ENCODE measurements at regions not wholly inside any gene's neighbourhood (a gene's known extent, or its start where the extent isn't known, plus 50 kb on each side); places are given as distances from the start of the nearest gene placed in this dataset.

DNA sequence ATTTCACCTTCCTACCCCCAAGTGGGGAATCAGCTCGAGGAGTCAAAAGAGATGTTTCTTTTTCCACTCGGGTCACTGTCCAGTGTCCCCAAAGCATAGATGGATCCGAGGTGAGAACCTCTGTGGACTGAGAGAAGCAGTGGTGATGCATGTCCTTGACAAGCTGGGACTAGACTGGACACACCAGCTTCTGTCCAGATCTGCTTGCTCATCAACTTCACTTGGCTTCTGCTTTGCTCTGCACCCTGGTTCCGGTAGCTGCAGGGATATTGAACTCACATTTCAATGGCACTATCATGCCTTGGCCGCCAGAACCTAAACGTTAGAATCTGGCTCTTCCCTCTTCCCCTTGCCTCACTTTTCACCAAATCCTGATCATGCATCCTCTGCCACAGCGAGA is 50.3 kb upstream of the CXCL12 start:
- DNase-seq = no peak

DNA sequence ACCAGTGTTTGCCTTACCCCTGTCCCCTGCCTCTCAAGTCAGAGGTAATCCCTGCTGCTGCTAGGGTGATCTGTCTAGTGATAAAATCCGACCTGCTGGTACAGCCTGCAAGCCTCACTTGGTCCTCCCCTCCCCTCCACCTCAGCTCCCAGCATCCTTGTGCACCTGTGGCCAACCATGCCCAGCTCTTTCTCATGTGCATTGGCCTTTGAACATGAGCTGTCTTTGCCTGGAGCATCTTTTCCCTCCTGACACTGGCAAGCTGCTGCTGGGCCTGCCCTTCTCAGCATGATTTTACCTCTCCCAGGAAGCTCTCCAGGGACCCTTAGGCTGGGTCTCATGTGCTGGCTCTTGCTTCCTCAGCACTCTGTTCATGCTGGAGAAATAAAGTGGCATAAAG is 51.3 kb upstream of the CXCL12 start:
- no peak for DNase-seq

DNA sequence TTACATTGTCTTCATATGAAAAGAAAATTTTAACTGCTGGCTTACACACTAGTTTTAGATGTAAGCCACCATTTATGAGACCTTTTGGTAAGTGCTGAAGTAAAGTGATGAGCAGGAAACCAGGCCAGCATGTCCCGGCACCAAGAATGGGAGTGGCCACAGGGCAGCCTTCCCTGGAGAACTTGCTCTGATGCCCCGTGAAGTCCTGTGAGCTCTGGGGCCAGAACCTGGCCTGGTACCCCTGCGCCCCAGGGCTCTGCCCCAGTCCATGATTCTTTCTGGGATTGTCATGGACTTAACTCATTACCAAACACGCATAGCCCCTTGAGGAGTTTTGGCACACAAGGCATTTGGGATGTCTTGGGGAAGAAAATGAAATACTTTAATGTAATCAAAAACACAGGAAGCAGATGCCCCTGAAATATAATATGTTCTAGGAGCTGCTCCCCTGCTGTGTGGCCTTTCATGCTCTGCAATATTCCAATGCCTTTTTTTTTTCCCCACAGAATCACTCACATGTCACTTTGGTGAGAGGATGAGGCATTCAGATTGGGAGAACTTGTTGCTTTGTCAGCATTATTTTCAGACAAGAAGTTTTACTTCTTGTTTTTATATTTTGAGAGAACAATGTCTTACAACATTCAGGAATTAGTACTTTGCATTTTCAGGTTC is 53.1 kb upstream of the CXCL12 start:
- peak; percentile 26 for DNase-seq

- DNase-seq = no peak
These were observed 54.5 kb upstream of the CXCL12 start for GRCh38 chr10:44439239-44439957.

DNA sequence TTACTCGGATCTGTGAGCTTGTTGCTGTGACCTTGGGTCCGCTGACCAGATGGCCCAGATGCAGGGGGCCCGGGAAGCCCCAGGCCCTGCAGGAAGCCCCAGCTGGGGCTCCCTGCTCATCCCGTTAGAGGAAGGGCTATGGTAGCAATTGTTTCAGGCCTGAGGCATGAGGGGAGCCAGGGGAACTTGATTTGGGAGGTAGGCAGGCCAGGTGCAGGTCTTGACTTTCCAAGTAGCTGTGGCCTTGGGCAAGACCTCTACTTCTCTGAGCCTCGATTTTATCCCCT is 55.0 kb upstream of the CXCL12 start:
- DNase-seq = no peak

DNA sequence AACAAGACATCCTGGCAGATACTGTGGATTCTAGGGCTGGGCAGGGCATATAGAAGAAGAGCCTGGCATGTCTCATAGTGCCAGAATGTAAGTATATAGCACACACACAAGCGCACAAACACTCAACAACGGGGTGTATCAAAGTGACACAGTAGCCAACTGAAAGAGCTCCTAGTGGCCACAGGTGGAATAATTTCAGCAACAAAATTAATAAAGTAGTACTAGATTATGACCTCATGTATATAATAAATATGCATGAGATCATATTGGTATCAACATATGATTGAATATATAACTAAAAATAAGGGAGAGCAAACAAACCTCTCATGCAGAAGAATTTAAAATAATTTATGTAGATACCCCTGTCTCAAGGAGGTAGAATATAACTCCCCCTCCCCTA is 72.4 kb upstream of the CXCL12 start:
- no peak for DNase-seq

DNA sequence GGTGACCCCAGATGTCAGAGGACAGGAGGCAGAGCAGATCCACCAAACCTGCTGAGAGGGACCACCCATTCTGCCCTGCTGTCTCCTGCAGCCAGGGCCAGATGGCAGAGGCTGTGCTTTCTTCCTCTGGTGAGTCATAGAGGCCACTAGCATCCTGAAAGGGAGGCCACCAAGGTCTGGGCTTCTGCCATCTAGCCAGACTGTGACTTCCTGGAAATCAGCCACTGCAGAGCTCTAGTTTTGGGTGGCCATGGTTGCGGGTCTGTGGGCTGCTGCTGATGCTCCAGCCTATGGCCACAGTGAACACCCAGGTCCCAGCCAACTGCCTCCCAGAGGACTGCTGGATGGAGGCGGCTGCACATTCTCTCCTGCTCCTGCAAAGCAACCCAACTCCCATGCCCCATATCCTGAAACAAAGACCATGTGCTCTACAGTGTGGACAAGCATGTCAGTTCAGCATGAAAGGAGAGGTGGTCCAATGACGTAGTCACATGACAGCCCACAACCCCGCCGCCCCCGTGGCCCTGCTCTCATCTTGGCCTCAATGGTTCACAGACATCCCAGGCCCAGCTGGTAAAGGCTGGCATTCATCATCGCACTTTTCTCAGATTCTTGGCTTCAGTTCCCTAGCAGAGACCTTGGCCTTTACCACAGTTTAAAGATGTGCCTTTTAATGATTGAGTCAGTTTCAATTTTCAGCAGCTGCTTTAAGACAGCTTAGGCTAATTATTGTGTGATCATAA is 73.9 kb upstream of the CXCL12 start:
- no peak for DNase-seq

DNA sequence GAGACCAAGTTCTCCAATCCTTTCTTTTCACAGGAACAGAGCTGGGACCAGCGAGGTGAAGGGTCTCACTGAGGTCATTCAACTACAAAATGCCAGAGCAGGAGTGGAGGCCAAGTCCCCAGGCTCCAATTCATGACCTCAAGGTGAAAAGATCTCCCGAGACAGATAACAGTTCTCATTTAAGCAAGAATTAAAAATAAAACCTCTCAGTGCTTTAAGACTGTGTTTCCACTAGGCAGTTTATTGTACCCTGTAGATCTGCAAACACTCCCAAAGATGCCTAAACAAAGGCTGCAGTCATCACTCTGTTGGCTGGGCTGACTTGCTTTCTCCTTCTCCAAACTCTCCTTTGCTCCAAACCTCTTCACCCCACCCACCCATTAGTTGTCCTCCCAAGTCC is 74.8 kb upstream of the CXCL12 start:
- no peak for DNase-seq

GRCh38 chr10:44460416-44460815 is 75.5 kb upstream of the CXCL12 start:
- peak; percentile 50 for DNase-seq

DNA sequence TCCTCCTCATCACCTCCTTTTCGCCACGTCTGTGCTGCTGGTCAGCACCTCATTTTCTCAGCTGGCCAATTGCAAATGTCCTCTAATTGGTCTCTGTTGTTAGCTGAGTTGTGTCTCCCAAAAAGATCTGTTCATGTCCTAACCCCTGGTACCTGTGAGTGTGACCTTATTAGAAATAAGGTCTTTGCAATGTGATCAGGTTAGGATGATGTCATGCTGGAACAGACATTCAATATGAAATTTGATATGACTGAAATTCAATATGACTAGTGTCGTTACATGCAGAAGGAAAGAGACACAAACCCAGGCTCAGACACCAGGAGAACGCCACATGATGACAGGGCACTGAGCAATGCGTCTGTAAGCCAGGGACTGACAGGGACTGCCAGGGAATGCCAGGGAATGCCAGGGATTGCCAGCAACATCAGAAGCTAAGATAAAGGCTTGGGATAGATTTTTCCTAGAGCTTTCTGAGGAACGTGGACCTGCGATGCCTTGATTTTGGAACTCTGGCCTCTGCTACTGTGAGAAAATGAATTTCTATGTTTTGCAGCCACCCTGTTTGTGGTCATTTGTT is 77.5 kb upstream of the CXCL12 start:
- DNase-seq = no peak

DNA sequence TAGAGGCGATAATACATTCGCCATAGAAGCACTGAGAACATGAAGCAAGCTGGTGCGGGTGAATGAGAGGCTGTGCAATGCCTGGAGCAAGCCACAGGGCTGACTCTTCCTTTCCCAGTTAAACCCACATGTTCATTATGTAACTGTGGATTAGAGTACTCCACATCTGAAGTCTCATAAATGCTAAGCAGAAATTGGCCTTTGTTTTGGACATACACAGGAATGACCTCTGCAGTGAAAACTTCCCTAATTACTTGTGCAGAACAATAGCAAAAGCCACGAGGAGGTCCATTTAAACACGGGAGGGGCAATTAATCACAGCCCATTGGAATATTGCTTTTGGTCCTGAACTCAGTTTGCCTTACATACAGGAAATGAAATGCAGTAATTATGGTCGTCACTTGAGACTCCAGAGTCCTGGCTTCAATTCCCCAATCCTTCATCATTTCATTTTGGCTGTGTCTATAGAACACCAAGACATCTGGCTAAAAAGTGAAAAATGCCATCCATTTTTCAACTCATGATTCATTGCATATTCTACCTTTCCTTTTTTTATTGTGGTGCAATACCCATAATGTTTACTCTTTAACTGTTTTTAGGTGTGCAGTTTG is 78.7 kb upstream of the CXCL12 start:
- peak; percentile 69 for DNase-seq

- DNase-seq = no peak
These were observed 79.6 kb upstream of the CXCL12 start for GRCh38 chr10:44464503-44464902.

DNA sequence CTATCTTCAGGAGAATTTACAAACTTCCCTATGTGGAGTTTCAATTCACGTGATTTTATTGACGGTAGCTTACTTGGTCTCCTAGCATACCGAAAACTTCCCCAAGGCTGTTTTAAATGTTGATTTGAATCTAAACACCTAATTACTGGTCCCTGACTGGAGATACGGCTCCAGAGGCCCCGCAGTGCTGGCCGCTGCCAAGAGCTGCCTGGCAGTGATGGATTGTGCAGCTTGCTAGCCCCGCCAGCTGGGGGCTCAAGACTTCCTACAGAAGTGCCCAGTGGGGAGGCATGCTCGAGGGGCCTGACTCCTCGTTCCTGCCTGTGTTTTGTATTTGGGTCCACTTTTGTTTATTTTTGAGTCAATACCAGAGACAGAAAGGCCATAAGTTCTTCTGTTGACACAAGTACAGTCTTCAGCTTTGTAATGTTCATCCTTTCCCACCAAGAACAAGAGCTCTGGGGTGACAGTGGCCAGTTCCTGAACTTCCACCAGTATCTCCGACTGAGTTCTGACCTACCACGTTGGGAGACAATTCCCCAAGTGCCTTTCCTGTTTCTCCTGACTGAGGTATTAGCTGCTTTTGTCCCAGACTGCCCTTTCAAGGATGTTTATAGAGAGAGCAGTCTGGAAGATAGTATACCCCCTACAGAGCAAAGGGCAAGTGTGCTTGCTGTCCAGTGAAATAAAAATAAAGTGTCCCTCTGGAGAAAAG is 80.7 kb upstream of the CXCL12 start:
- no peak for DNase-seq

DNA sequence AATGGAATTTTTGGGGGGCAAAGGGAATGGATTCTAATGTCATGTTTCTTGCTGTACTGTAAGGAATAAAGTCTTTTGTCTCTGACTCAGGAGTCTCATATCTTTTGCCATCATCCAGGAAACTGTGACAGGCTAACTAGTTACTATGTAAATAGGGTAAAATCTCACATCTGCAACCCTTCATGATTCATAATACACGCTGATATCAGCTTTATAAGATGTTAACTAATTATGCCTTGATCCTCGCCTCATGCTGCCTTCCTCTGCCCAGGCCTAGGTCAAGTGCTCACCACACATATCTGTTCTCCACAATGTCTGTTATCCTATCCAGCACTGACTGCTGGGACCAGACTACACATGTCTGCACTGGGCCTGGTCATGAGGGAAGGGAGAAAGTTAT is 81.3 kb upstream of the CXCL12 start:
- peak; percentile 60 for DNase-seq

DNA sequence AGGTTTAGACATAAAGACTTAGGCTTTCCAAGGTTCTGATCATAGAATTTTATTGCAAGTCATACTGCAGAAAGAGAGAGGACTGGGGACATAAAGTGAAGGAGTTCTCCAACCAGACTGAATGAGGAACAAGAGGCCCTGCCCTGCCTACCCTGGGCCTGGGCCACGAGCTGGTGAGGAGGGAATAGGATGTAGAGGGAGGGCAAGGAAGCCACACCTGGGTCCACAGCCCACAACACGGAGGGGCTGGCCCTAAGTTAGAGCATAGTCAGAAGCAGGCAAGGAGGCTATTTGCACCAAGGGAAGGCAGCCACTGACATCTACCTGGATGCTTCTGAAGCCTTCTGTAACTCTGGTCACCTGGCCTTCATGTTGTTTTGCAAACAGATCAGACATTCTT is 82.2 kb upstream of the CXCL12 start:
- no peak for DNase-seq

DNA sequence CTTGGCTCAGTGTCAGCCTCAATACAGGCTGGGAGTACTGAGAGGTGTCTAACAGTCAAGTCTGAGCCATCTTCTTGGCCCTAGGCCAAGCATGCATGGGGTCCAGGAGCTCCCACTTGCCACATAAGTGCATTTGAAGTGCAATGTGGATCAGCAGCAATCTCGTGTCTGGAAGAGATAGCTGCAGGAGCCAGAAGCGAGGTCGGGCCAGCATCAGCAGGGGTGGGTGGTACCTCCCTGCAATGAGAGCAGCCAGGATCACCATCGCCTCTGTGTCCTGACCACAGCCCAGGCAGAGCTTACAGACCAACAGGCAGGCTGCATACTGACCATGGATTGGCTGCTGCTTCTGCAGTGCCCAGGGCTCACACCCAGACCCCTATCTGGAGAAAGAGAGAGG is 83.0 kb upstream of the CXCL12 start:
- DNase-seq = no peak

DNA sequence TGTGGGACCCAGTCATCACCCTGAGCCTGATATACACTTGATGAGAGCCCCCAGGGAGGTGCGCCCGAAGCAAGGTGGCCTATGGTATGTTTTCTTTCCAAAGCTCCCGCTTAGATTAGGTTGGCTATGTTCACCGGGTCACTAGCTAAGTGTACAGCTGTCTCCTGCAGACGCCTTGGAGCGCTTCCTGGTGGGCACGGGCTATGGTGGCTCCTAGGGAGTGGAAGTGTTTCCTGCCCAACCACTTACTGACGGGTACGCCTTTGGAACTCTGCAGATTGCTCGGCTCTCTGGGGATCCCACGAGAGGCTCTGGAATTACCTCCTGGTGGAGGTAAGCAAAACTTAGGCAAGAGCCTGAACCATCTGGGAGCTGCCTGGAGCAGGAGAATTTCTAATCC is 83.6 kb upstream of the CXCL12 start:
- DNase-seq = no peak

GRCh38 chr10:44468965-44469364 is 84.1 kb upstream of the CXCL12 start:
- DNase-seq = no peak

GRCh38 chr10:44470784-44471183 is 85.9 kb upstream of the CXCL12 start:
- DNase-seq = peak; percentile 67

GRCh38 chr10:44471410-44471809 is 86.5 kb upstream of the CXCL12 start:
- DNase-seq = peak; percentile 28

GRCh38 chr10:44473146-44473545 is 88.2 kb upstream of the CXCL12 start:
- DNase-seq = no peak

- no peak for DNase-seq
These were observed 91.6 kb upstream of the CXCL12 start for GRCh38 chr10:44476409-44477045.

All from fibroblast of skin of right quadriceps (primary cell).